ENCODE measurements at regions not wholly inside any gene's neighbourhood (a gene's known extent, or its start where the extent isn't known, plus 50 kb on each side); places are given as distances from the start of the nearest gene placed in this dataset.

- no peak for TF ChIP-seq GATA3 (IDR thresholded peaks at IDR 0.05; ENCODE audit: low read depth, low read length)
- no peak for TF ChIP-seq GATA2 (IDR thresholded peaks at IDR 0.05; ENCODE audit: low read depth, low read length)
These were observed 2707.4 kb downstream of the ARAP2 start for GRCh38 chr4:33536898-33537297.

- no peak for TF ChIP-seq GATA2 (IDR thresholded peaks at IDR 0.05; ENCODE audit: low read depth, low read length)
These were observed 2706.8 kb downstream of the ARAP2 start for GRCh38 chr4:33537527-33537926.

GRCh38 chr4:33543941-33544450 is 2700.3 kb downstream of the ARAP2 start:
- TF ChIP-seq GATA2 (IDR thresholded peaks at IDR 0.05; ENCODE audit: low read depth, low read length) (no peak), GATA3 (IDR thresholded peaks at IDR 0.05; ENCODE audit: low read depth, low read length) (no peak)

GRCh38 chr4:33551244-33551643 is 2693.1 kb downstream of the ARAP2 start:
- TF ChIP-seq GATA2 (IDR thresholded peaks at IDR 0.05; ENCODE audit: low read depth, low read length) = no peak
- no peak for TF ChIP-seq GATA3 (IDR thresholded peaks at IDR 0.05; ENCODE audit: low read depth, low read length)

GRCh38 chr4:33561259-33561658 is 2683.1 kb downstream of the ARAP2 start:
- TF ChIP-seq GATA3 (IDR thresholded peaks at IDR 0.05; ENCODE audit: low read depth, low read length) (no peak), GATA2 (IDR thresholded peaks at IDR 0.05; ENCODE audit: low read depth, low read length) (no peak)

GRCh38 chr4:33566649-33567048 is 2677.7 kb downstream of the ARAP2 start:
- TF ChIP-seq GATA2 (IDR thresholded peaks at IDR 0.05; ENCODE audit: low read depth, low read length) = no peak
- no peak for TF ChIP-seq GATA3 (IDR thresholded peaks at IDR 0.05; ENCODE audit: low read depth, low read length)

- no peak for TF ChIP-seq GATA3 (IDR thresholded peaks at IDR 0.05; ENCODE audit: low read depth, low read length)
- no peak for TF ChIP-seq GATA2 (IDR thresholded peaks at IDR 0.05; ENCODE audit: low read depth, low read length)
These were observed 2666.5 kb downstream of the ARAP2 start for GRCh38 chr4:33577791-33578190.

- TF ChIP-seq GATA3 (IDR thresholded peaks at IDR 0.05; ENCODE audit: low read depth, low read length) (no peak), GATA2 (IDR thresholded peaks at IDR 0.05; ENCODE audit: low read depth, low read length) (no peak)
These were observed 2664.4 kb downstream of the ARAP2 start for GRCh38 chr4:33579951-33580350.

GRCh38 chr4:33592701-33593100 is 2651.6 kb downstream of the ARAP2 start:
- no peak for TF ChIP-seq GATA2 (IDR thresholded peaks at IDR 0.05; ENCODE audit: low read depth, low read length)
- TF ChIP-seq GATA3 (IDR thresholded peaks at IDR 0.05; ENCODE audit: low read depth, low read length) = no peak

GRCh38 chr4:33606951-33607350 is 2637.4 kb downstream of the ARAP2 start:
- TF ChIP-seq GATA3 (IDR thresholded peaks at IDR 0.05; ENCODE audit: low read depth, low read length) = no peak
- TF ChIP-seq GATA2 (IDR thresholded peaks at IDR 0.05; ENCODE audit: low read depth, low read length) = no peak

- TF ChIP-seq GATA3 (IDR thresholded peaks at IDR 0.05; ENCODE audit: low read depth, low read length) (no peak), GATA2 (IDR thresholded peaks at IDR 0.05; ENCODE audit: low read depth, low read length) (no peak)
These were observed 2628.2 kb downstream of the ARAP2 start for GRCh38 chr4:33616121-33616520.

- no peak for TF ChIP-seq GATA3 (IDR thresholded peaks at IDR 0.05; ENCODE audit: low read depth, low read length)
These were observed 2618.6 kb downstream of the ARAP2 start for GRCh38 chr4:33625748-33626147.

- TF ChIP-seq GATA2 (IDR thresholded peaks at IDR 0.05; ENCODE audit: low read depth, low read length) = no peak
These were observed 2618.1 kb downstream of the ARAP2 start for GRCh38 chr4:33626221-33626620.

GRCh38 chr4:33628296-33628695 is 2616.0 kb downstream of the ARAP2 start:
- TF ChIP-seq GATA3 (IDR thresholded peaks at IDR 0.05; ENCODE audit: low read depth, low read length) (no peak), GATA2 (IDR thresholded peaks at IDR 0.05; ENCODE audit: low read depth, low read length) (no peak)

- TF ChIP-seq GATA3 (IDR thresholded peaks at IDR 0.05; ENCODE audit: low read depth, low read length) = no peak
- no peak for TF ChIP-seq GATA2 (IDR thresholded peaks at IDR 0.05; ENCODE audit: low read depth, low read length)
These were observed 2595.3 kb downstream of the ARAP2 start for GRCh38 chr4:33649015-33649414.

GRCh38 chr4:33649471-33649870 is 2594.8 kb downstream of the ARAP2 start:
- no peak for TF ChIP-seq GATA3 (IDR thresholded peaks at IDR 0.05; ENCODE audit: low read depth, low read length)
- TF ChIP-seq GATA2 (IDR thresholded peaks at IDR 0.05; ENCODE audit: low read depth, low read length) = no peak

Measured in SH-SY5Y (cell line).